HG03354 (cell line): ENCODE measurements at regions not wholly inside any gene's neighbourhood (a gene's known extent, or its start where the extent isn't known, plus 50 kb on each side); places are given as distances from the start of the nearest gene placed in this dataset.
"Not testable (repeated sequence)": the region's sequence is repeated elsewhere in the genome, so short reads cannot be mapped to it uniquely, and the experiment has no call there.

ENCODE experiments used
- ATAC-seq: cut with Tn5 transposase; IDR thresholded peaks from one replicate; pipeline ENCODE4 v1.9.1; 2021; ENCODE audit warnings: mild to moderate bottlenecking; ENCODE audit not compliant: unreplicated experiment, poor library complexity, severe bottlenecking

DNA sequence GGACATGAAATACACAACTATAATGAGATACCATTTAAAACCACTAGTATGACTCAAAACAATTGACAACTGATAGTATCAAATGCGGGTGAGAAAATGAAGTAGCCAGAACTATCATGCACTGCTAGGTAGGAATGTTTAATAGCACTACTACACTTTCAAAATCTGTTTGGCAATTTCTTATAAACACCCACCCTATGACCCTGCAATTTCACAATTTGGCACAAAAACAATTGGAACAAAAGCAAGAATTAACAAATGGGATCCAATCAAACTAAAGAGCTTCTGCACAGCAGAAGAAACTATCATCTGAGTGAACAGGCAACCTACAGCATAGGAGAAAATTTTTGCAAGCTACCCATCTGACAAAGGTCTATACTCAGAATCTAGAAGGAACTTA lies 431.2 kb upstream of the GYPC start:
- no peak for ATAC-seq

DNA sequence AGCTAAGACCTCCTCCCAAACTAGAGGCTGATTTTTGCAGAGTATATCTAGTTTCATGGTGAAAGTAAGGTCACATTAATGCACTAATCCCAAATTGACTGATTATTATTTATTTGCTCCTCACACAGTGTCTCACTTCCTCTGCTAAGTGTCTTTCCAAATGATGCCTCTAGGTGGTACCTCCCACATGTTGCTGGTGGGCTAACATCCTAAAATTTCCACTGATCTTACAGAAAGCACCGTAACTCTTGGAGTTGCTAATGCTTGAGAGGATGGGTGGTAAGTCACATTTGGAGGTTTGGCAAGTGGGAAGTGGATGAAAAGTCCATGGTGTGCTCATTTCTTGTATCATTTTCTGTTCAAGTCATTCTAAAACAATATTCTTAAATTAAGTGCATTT lies 428.7 kb upstream of the GYPC start:
- ATAC-seq, result no peak

- no peak for ATAC-seq
Observed at GRCh38 chr2:126228531-126228930, 427.4 kb upstream of the GYPC start.

GRCh38 chr2:126238251-126238650 lies 417.7 kb upstream of the GYPC start:
- no peak for ATAC-seq

- ATAC-seq, result no peak
Observed at GRCh38 chr2:126239320-126239955, 416.5 kb upstream of the GYPC start.

GRCh38 chr2:126241001-126241400 lies 415.0 kb upstream of the GYPC start:
- ATAC-seq, result no peak

DNA sequence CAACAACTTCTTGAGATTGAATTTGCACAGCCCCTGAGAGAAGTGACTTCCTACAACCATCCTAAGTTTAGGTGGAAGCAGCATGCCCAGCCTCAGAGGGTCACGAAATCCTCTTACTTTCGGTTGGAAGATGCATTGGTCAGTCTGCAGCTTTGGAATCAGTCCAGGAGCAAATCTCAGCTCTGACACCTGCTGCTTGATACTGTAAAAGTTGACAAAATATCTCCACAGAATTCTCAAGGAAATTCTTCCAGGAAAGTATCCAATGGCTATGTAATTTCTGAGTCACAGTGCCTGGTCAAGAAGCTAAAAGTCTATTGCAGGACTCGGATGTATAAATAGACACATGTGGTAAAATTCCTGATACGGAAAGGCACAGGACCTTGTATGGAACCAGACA lies 414.5 kb upstream of the GYPC start:
- ATAC-seq, result no peak

DNA sequence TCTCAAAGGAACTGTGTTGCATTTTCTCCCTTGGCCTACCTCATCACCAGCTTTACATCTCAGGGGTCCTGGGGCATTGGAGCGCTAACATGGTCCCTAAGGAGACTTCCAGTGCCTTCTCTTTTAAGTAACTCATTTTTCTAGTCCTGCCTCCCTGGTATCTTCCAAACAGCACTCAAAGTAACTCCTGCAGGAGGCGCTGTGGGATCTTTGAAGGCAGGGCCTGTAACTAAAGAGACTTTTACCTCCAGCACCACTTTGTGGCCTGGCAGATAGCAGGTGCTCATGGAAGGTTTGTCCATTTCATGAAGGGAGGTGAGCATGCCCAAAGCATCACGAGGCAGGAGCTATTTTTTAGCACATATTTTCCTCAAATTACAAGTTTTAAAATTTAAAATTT lies 411.0 kb upstream of the GYPC start:
- peak; percentile 66 for ATAC-seq

DNA sequence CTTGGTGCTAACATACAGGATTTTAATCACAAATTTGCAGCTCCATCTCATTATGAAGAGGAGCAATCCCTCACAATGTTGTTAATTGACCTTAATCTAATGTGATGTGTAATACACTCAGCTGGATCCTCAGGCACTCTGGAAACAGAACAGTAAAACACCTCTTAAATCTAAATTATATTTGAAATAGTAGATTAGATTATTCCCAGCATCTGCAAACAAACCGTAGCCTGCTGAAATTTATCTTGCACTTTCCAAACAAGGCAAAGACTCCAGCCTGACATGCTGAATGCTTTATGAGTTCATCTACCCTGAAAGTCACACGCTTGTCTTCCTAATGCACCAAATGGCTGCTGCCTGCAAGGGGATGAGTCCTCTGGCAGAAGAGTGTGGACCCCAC lies 402.3 kb upstream of the GYPC start:
- no peak for ATAC-seq

DNA sequence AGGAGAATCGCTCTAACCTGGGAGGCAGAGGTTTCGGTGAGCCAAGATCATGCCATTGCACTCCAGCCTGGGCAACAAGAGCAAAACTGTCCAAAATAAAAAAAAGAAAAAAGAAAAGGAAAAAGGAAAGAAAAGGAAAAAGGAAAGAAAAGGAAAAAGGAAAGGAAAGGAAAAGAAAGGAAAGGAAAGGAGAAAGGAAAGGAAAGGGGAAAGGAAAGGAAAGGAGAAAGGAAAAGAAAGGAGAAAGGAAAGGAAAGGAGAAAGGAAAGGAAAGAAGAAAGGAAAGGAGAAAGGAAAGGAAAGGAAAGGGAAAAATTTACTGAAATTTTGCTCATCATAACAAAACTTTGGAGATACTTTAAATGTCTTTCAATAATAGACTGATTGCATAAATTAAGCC lies 391.3 kb upstream of the GYPC start:
- ATAC-seq, result no peak

DNA sequence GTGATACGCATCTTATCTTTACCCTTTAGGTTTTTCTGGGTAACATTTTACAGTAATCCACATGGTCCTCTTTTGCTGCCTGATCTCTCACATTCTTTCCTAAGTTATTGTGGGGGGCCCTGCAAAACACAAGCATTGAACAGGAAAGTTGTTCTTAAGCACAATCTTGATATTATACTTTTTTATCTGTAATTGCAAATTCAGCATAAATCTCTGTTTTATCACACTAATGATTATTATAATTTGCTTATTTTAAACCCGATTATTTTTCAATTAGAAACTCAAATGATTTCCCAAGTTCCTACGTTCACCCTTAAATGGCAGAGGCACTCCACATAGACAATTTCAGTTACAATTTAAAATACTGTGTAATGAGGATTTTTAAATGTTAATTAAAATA lies 386.0 kb upstream of the GYPC start:
- ATAC-seq, result no peak

DNA sequence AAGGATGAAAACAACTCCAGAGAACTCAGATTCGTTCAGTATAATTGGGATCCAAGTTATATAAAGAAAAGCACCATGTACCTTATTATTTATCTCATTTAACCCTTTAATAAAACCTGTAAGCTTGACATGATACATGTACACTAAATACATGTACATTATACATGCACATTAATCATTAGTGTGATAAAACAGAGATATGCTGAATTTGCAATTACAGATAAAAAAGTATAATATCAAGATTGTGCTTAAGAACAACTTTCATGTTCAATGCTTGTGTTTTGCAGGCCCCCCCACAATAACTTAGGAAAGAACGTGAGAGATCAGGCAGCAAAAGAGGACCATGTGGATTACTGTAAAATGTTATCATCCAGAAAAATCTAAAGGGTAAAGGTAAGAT lies 385.4 kb upstream of the GYPC start:
- no peak for ATAC-seq

- ATAC-seq, result no peak
Observed at GRCh38 chr2:126272401-126272800, 383.6 kb upstream of the GYPC start.

GRCh38 chr2:126275098-126275497 lies 380.9 kb upstream of the GYPC start:
- no peak for ATAC-seq

GRCh38 chr2:126276268-126276667 lies 379.7 kb upstream of the GYPC start:
- ATAC-seq, result not testable (repeated sequence)

DNA sequence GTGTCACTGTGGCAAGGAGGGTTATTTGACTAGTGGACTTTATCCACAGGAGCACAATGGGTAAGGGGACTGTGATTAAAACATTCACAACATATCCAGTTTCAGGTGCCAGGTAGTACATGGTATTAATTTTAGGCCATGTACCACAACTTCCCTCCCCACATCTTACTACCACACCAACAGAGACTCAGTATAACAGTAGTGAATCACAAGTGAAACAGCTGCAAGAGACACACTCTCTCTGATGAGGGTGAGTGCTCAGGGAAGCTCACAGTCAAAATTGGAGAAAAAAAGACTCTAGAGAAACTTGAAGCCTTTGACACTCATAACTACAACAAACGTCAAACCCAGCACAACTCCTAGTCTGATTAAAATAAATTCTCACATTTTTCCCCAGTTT lies 367.6 kb upstream of the GYPC start:
- ATAC-seq, result no peak

DNA sequence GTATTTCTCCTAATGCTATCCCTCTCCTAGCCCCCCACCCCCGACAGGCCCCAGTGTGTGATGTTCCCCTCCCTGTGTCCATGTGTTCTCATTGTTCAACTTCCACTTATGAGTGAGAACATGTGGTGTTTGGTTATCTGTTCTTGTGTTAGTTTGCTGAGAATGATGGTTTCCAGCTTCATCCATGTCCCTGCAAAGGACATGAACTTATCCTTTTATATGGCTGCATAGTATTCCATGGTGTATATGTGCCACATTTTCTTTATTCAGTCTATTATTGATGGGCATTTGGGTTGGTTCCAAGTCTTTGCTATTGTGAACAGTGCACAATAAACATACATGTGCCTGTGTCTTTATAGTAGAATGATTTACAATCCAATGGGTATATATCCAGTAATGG lies 362.0 kb upstream of the GYPC start:
- ATAC-seq, result not testable (repeated sequence)

DNA sequence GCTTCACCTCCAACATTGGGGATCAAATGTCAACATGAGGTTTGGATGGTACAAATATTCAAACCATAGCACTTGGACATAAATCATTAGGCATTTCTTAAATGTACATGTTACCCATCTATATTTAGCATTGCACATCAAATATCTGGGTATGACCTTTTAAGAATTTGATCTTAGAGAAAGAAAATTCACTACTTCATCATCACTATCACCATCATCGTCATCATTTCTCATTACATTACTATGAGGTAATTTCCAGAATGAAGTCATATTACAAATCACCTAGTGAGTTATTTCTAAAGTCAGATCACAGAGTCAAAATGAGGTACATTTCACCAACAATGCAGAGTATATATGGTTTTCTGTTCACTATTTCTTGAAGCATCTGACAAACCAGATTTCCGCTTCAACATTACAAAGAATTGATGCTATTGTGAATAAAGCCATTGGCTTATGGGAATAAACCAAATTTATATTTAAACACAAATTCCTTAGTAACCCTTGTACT lies 356.4 kb upstream of the GYPC start:
- no peak for ATAC-seq

DNA sequence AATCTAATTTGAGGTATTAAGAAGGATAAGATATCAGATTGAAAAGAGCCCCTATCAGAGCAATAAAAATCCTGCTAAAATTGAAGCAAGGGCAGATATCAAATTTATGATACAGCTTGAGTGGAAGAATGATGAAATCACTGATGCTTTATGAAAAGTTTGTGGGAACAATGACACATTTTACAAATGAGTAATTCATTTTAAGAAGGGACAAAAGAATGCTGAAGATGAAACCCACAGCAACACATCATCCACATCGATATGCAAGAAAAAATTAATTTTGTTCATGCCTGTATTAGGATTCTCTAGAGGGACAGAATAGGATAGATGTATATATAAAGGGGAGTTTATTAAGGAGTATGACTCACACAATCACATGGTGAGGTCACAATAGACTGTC lies 355.6 kb upstream of the GYPC start:
- no peak for ATAC-seq

DNA sequence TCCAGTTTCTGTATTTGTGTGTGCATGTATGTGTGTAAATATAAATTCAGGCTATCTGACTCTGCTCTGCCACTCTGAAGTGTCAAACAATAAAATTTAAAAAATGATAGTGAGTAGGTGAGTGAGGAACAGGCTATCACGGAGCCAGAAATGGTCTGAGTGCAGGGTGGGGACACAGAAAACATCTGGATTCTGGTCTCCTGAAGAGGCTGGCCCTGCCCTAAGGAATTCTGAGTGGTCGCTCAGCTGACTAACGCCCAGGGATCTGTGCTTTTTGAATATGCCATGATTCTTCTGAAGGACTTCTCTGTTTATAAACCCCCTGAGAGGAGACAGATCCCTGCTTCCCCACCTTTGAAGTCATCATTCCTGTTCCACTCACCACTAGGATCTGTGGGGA lies 353.9 kb upstream of the GYPC start:
- ATAC-seq, result no peak

DNA sequence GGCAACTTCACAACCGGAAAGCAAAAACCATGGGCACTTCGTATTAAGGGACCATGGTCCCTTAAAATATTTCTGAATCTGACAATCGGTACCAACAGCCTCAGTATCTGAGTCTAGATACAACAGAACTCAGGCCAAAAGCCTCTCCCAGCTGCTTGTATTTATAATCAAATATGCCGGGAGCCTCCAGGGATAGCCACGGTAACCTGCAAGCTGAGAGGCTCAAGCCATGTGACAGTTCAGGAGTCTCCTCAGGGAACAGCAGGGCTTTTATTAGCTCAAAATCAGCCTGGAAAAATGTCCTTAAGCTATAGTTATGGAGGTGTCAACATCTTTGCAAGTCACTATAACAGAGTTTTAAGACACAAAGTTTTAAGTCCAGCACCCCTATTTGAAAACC lies 352.8 kb upstream of the GYPC start:
- no peak for ATAC-seq

DNA sequence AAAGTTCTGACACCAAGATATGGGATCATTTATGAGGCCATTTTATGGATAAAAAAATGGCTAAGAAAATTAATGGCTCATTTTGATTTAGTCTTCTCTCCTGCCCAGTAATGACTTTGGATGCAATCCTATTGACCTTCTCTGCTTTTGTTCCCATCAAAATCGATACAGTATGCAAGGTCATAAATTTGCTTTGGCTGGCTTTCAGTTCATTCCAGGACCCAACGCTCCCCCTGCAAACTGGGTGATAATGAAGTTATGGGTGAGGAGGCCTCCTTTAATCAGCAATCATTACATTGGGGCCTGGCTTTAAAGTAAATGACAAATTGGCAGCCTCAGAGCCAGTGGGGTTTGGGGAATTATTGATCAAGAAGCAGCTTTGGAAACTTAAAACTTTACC lies 351.8 kb upstream of the GYPC start:
- ATAC-seq, result no peak
